Activated T-cell treated with anti-CD3 and anti-CD28 coated beads, Interleukin-2, amount 50 U/mL, for 4 hours (primary cell): ENCODE measurements at regions not wholly inside any gene's neighbourhood (a gene's known extent, or its start where the extent isn't known, plus 50 kb on each side); places are given as distances from the start of the nearest gene placed in this dataset.
"Not testable (repeated sequence)": the region's sequence is repeated elsewhere in the genome, so short reads cannot be mapped to it uniquely, and the experiment has no call there.

Experiments used
- ATAC-seq, 2 donors: fragments of 200-7000 bp; cut with Tn5 transposase; one replicate each; pipeline ENCODE4 v1.10.0; 2021
- DNase-seq: peaks from one replicate; pipeline ENCODE4 v3.0.0-alpha.2; 2020
- H3K27me3 Mint-ChIP-seq: one replicate; pipeline ENCODE4 v1.8.0; 2021; ENCODE audit warnings: low read depth, mixed read lengths
- H3K36me3 Mint-ChIP-seq: one replicate; pipeline ENCODE4 v1.8.0; 2022; ENCODE audit warnings: mixed read lengths; ENCODE audit not compliant: insufficient read depth
- H3K4me1 Mint-ChIP-seq: one replicate; pipeline ENCODE4 v1.8.0; 2021; ENCODE audit warnings: low read depth, mixed read lengths
- H3K4me3 Mint-ChIP-seq: one replicate; pipeline ENCODE4 v1.8.0; 2021; ENCODE audit warnings: mild to moderate bottlenecking, moderate library complexity, mixed read lengths
- H3K9me3 Mint-ChIP-seq: one replicate; pipeline ENCODE4 v1.8.0; 2021; ENCODE audit warnings: mixed read lengths

DNA sequence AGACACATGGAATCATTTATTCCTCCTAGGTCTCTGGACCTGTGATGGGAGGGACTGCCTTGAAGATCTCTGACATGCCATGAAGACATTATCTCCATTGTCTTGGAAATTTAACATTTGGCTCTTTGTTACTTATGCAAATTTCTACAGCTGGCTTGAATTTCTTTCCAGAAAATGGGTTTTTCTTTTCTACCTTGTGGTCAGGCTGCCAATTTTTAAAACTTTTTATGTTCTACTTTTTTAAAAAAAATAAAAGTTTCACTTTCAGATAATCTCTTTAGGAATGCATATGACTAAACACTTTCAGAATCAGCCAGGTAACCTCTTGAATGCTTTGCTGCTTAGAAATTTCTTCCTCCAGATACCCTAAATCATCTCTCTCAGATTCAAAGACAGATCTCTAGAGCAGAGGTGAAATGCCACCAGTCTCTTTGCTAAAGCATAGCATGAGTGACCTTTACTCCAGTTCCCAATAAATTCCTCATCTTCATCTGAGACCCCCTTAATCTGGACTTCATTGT lies 209.6 kb downstream of the RPRM start:
- ATAC-seq, result no peak
- Mint-ChIP-seq H3K36me3 (no peaks in the 10 kb centered on the region), H3K4me3 (no peak overlapping the region), H3K9me3 (peaks cover 4% of the 10 kb centered on the region), H3K4me1 (no peaks in the 10 kb centered on the region), H3K27me3 (no peaks in the 10 kb centered on the region)
- no peak for DNase-seq

DNA sequence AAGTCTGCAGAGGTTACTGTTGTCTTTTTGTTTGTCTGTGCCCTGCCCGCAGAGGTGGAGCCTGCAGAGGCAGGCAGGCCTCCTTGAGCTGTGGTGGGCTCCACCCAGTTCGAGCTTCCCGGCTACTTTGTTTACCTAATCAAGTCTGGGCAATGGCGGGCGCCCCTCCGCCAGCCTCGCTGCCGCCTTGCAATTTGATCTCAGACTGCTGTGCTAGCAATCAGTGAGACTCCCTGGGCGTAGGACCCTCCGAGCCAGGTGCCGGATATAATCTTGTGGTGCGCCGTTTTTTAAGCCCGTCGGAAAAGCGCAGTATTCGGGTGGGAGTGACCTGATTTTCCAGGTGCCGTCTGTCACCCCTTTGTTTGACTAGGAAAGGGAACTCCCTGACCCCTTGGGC lies 221.7 kb downstream of the RPRM start:
- not testable (repeated sequence) for H3K27me3 Mint-ChIP-seq, H3K36me3 Mint-ChIP-seq, ATAC-seq, H3K4me3 Mint-ChIP-seq, H3K4me1 Mint-ChIP-seq, DNase-seq, H3K9me3 Mint-ChIP-seq

DNA sequence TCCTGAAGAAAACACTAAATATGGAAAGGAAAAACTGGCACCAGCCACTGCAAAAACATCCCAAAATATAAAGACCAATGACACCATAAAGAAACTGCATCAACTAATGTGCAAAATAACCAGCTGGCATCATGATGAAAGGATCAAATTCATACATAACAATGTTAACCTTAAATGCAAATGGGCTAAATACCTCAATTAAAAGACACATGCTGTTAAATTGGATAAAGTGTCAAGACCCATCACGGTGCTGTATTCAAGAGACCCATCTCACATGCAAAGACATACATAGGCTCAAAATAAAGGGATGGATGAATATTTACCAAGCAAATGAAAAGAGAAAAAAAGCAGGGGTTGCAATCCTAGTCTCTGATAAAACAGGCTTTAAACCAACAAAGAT lies 231.9 kb downstream of the RPRM start:
- ATAC-seq, H3K4me1 Mint-ChIP-seq, DNase-seq, H3K9me3 Mint-ChIP-seq, H3K36me3 Mint-ChIP-seq, H3K4me3 Mint-ChIP-seq, H3K27me3 Mint-ChIP-seq: not testable (repeated sequence)

DNA sequence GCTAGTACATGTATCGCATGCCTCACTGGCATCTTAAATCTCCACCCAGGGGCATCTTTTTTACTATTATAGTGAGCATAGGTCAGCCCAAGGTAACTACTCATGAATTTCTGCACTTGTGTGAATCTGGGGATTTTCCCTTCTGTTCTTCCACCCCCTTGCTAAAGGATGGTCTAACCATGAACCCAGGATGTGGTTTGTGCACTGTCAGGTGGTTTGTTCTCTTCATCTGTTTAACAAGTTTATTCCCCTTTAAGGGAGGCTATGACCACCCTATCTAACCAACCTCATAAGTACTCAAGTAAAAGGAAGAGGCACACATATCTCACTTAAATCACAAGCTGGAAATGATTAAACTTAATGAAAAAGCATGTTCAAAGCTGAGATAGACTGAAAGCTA lies 243.0 kb downstream of the RPRM start:
- no peaks in the 10 kb centered on the region for H3K36me3 Mint-ChIP-seq
- no peaks in the 10 kb centered on the region for H3K27me3 Mint-ChIP-seq
- DNase-seq (no peak), ATAC-seq (peak; percentile 85 to 90)
- peaks cover 19% of the 10 kb centered on the region for H3K4me1 Mint-ChIP-seq
- no peaks in the 10 kb centered on the region for H3K9me3 Mint-ChIP-seq
- no peak overlapping the region for H3K4me3 Mint-ChIP-seq

DNA sequence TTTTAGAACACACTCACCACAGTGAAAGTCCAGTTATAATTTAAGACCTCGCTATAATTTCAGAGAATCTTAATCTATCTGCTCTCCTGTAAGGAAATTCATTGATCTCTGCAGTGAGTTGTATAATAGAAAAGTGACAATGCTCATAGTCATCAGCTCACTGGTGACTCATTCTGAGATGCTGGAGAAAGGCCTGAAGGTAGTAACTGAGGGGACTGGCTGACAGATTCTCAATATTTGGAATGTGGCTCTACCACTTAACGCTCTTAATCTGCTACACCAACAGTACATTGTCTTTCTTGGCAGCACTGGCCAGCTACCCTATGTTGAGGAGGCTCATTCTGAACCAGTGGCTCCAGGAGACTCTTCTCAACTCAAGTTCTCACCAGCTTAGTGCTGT lies 246.1 kb downstream of the RPRM start:
- DNase-seq, result no peak
- H3K9me3 Mint-ChIP-seq, result no peaks in the 10 kb centered on the region
- H3K4me3 Mint-ChIP-seq, result no peak overlapping the region
- no peaks in the 10 kb centered on the region for H3K27me3 Mint-ChIP-seq
- H3K36me3 Mint-ChIP-seq, result no peaks in the 10 kb centered on the region
- no peak for ATAC-seq
- H3K4me1 Mint-ChIP-seq, result peaks cover 19% of the 10 kb centered on the region

DNA sequence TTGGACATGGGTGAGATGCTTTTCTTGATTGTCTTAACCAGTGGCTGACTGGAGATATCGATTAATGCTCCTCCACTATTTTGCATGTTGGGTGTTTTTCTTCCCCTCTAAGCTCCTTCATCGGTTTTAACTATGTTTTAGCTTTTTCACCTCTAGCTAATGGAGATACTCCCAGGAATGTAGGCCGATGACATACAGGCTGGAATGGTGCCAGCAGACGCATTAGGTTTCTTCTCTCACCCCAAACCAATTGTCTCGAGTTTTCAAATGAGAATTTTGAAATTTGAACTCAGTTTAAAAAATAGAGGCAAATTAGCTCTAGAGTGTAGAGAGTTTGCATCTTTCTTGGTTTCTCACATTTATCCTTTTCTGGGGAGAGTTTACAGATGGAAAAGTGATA lies 247.6 kb downstream of the RPRM start:
- H3K4me1 Mint-ChIP-seq, result peaks cover 14% of the 10 kb centered on the region
- H3K9me3 Mint-ChIP-seq, result peaks cover 3% of the 10 kb centered on the region
- DNase-seq (no peak), ATAC-seq (no peak)
- no peaks in the 10 kb centered on the region for H3K27me3 Mint-ChIP-seq
- no peaks in the 10 kb centered on the region for H3K36me3 Mint-ChIP-seq
- H3K4me3 Mint-ChIP-seq, result no peak overlapping the region

DNA sequence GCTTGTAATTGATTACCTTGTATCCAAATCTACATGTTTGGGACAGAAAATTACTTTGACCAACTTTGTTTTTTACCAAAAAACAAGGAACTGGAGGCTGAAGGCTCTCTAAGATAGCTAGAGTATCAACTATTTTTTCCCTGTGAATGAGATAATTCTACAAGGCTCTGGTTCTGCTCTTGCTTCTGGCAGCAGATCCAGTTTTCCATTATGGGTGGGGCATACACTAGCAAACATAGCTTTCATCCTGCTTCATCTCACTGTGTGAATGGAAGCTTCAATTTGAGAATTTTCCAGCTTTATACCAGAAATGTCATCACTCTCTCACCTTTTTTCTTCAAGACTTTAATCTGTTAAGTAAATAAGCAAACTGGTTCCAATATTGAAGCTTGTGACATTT lies 249.7 kb downstream of the RPRM start:
- Mint-ChIP-seq H3K27me3 (no peaks in the 10 kb centered on the region), H3K36me3 (no peaks in the 10 kb centered on the region), H3K9me3 (peaks cover 6% of the 10 kb centered on the region), H3K4me3 (no peak overlapping the region), H3K4me1 (no peaks in the 10 kb centered on the region)
- no peak for ATAC-seq
- no peak for DNase-seq

DNA sequence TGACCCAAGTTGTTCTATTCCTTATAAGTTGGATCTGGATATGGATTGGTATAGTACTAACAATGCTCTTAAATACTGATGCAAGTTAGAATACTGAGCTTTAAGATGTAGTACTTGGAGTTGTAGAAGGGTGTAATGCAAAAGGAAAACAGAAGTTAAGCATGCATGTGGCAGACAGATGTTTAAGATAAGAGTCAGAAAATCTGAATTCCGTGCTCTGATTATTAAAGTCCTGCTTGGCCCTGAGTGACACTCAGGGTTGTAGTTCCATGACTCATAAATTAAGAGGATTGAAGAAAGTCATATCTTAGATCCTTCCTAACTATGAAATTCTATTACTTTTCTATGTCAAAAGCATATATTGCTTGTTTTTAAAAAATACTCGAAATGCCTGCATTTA lies 250.6 kb downstream of the RPRM start:
- H3K36me3 Mint-ChIP-seq, result no peaks in the 10 kb centered on the region
- H3K9me3 Mint-ChIP-seq, result peaks cover 6% of the 10 kb centered on the region
- H3K4me3 Mint-ChIP-seq, result no peak overlapping the region
- H3K4me1 Mint-ChIP-seq, result no peaks in the 10 kb centered on the region
- ATAC-seq, result no peak
- no peak for DNase-seq
- H3K27me3 Mint-ChIP-seq, result no peaks in the 10 kb centered on the region

DNA sequence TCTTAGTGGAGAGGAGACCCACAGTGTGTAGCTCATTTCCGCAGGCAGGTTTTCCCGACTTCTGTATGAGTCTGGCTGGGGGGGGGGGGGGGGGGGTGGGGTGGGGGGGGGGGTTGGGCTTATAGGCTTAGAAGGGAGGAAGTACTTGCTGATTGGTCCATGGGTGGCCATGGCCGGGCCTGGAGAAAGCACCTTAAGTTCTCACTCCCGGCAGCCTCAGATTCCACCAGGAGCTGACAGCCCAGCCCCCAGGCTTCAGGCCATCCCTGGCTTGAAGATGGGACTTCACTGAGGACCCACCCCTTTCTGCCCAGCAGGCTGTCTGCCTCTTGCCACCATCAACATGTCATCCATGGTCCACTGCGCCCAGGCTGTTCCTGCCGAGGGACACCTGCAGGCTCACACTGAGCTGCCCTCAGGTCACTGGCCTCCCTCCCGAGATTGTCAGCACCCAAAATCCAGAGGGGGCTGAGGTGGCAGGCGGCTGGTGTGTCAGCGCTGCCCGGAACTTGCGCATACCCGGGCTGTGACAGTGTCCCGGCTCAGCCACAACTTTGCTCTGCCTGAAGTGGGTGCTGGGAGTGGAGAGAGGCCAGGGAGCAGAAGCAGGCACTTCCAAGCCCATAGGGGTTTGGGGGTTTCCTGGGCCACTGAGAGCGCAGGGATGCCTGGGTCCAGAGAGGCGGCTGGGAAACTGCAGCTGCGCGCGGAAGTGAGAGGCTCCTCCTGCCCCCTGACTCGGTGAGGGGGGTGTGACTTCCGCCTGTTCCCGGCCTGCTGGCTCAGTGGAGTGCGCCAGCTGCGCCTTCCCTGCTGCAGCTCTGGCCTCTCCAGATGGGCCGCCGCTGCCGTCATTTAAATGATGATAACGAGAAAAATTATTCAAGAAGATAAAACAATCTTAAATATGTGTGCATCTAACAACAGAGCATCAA lies 256.1 kb downstream of the RPRM start:
- H3K4me3 Mint-ChIP-seq, result no peak overlapping the region
- ATAC-seq, result no peak
- H3K9me3 Mint-ChIP-seq, result peaks cover 6% of the 10 kb centered on the region
- DNase-seq, result no peak
- H3K36me3 Mint-ChIP-seq, result no peaks in the 10 kb centered on the region
- no peaks in the 10 kb centered on the region for H3K27me3 Mint-ChIP-seq
- no peaks in the 10 kb centered on the region for H3K4me1 Mint-ChIP-seq

DNA sequence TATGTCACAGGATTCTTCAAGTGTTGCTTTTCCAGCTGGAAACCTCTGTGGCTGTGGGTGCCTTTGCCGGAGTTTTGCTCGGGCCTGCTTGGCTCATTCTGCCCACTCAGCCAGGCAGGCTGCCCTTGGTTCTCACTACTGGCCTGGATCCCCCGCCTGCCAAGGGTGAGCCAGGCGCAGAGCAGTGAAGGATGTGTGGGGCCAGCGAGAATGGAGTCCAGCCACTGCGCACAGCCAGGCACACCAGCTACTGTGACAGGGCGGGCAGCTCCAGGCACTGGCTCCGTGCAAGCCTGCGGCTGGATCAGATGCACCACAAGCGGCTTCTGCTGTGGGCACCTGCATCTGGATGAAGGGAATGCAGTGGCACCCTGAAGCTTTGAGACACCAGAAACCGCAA lies 257.1 kb downstream of the RPRM start:
- Mint-ChIP-seq H3K4me3 (no peak overlapping the region), H3K36me3 (no peaks in the 10 kb centered on the region), H3K27me3 (no peaks in the 10 kb centered on the region), H3K4me1 (no peaks in the 10 kb centered on the region), H3K9me3 (peaks cover 3% of the 10 kb centered on the region)
- ATAC-seq (no peak), DNase-seq (no peak)

DNA sequence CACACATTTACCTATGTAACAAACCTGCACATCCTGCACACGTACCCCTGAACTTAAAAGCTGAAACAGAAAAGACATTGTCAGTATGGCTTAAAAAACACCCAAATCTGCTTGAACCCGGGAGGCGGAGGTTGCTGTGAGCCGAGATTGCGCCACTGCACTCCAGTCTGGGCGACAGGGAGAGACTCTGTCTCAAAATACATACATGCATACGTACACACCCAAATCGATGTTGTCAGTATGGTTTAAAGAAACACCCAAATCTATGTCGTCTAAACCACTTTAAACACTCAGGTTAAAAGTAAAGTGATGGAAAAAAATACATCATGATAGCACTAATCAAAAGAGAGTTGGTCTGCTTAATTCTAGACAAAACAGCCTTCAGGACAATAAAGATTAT lies 257.5 kb downstream of the RPRM start:
- H3K4me3 Mint-ChIP-seq, result no peak overlapping the region
- peaks cover 3% of the 10 kb centered on the region for H3K9me3 Mint-ChIP-seq
- H3K4me1 Mint-ChIP-seq, result no peaks in the 10 kb centered on the region
- H3K36me3 Mint-ChIP-seq, result no peaks in the 10 kb centered on the region
- H3K27me3 Mint-ChIP-seq, result no peaks in the 10 kb centered on the region
- ATAC-seq (no peak), DNase-seq (no peak)

DNA sequence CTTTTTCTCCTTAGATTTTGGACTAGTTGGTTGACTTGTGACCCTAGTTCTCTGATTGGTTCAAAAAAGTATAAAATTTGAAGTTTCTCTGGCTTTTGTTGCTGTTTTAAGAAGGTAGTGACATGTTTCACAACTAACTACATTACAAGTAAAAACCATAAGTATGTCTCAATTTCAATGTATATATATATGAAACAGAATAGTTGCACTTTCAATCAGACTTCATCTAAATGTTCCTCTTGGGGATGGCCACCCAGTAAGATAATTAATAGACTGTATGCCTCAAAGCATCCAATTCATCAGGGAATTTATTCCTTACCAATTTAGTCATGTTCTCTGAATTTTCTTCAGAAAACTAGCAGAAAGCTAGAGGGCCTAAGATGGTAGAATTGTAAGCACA lies 259.7 kb downstream of the RPRM start:
- H3K4me3 Mint-ChIP-seq, result no peak overlapping the region
- no peak for ATAC-seq
- no peaks in the 10 kb centered on the region for H3K27me3 Mint-ChIP-seq
- H3K36me3 Mint-ChIP-seq, result no peaks in the 10 kb centered on the region
- H3K4me1 Mint-ChIP-seq, result no peaks in the 10 kb centered on the region
- DNase-seq, result no peak
- no peaks in the 10 kb centered on the region for H3K9me3 Mint-ChIP-seq

DNA sequence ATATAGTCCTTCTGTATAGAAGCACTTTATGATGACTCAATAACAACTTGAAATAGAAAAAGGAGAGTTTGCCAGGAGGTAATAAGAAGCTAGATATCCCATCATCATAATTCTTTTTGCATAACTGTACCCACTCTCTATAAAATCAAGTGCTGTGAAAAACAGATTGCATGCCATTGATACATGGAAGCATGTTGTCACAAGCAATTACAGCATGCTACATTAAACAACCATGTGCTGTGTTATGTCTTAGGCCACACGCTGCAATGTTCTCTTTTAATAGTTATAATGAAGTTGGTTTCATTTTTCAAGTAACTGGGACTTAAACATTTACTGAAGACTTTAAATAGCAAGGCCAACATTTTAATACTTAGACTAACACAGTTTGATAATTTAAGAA lies 264.2 kb downstream of the RPRM start:
- Mint-ChIP-seq H3K4me1 (no peaks in the 10 kb centered on the region), H3K36me3 (no peaks in the 10 kb centered on the region), H3K4me3 (no peak overlapping the region), H3K27me3 (no peaks in the 10 kb centered on the region), H3K9me3 (no peaks in the 10 kb centered on the region)
- ATAC-seq (no peak), DNase-seq (no peak)

DNA sequence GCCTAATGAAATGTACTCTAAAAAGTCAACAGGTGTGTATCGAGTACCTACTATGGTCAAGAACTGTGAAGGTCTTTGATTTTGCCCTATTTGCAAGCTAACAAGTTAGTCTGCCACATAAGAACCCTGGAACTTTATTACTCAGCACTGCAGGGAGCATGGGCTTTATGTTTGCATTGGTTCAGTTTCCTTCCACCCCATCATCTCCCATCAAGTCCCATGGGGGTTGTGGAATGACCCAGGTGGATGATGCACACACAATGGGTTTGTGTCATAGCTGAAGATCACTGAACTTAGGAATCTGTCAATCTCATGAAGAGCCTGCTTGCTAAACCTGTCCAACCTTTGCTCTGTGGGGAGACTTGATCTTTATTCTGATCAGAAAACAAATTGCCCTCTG lies 265.5 kb downstream of the RPRM start:
- no peaks in the 10 kb centered on the region for H3K36me3 Mint-ChIP-seq
- H3K4me1 Mint-ChIP-seq, result no peaks in the 10 kb centered on the region
- ATAC-seq, result no peak
- no peak overlapping the region for H3K4me3 Mint-ChIP-seq
- H3K27me3 Mint-ChIP-seq, result no peaks in the 10 kb centered on the region
- DNase-seq, result no peak
- no peaks in the 10 kb centered on the region for H3K9me3 Mint-ChIP-seq
